Coronary artery (tissue), 2 donors: ENCODE measurements at regions not wholly inside any gene's neighbourhood (a gene's known extent, or its start where the extent isn't known, plus 50 kb on each side); places are given as distances from the start of the nearest gene placed in this dataset.
"Not testable (repeated sequence)": the region's sequence is repeated elsewhere in the genome, so short reads cannot be mapped to it uniquely, and the experiment has no call there.

ENCODE experiments used
- DNase-seq: peaks from one replicate; pipeline ENCODE4 v3.0.0-alpha.2; 2017; ENCODE audit warnings: low spot score
- H3K27ac ChIP-seq, 2 donors: fragments of 200-600 bp; sonication (generic); one replicate each; pipeline ENCODE4 v1.5.1; 2016 to 2019
- H3K4me3 ChIP-seq: fragments of 200-600 bp; sonication (generic); 2 replicates; pipeline ENCODE4 v1.5.1; 2016; ENCODE audit warnings: mild to moderate bottlenecking, moderate library complexity
- CTCF ChIP-seq: fragments of 200-600 bp; sonication (generic); IDR thresholded peaks from one replicate; pipeline ENCODE4 v1.5.1; 2019; ENCODE audit warnings: antibody characterized with exemption

- Histone ChIP-seq H3K4me3 (peak overlapping the region; percentile 53), H3K27ac (no peak overlapping the region)
- no peak for TF ChIP-seq CTCF
- DNase-seq: no peak
Observed at GRCh38 chr6:166253778-166254204, 54.4 kb downstream of the PRR18 start.

GRCh38 chr6:166253281-166253681 is 54.9 kb downstream of the PRR18 start:
- no peak for DNase-seq
- Histone ChIP-seq H3K4me3 (peak overlapping the region; percentile 53), H3K27ac (no peak overlapping the region)
- no peak for TF ChIP-seq CTCF

GRCh38 chr6:166252601-166253000 is 55.6 kb downstream of the PRR18 start:
- no peak overlapping the region for H3K4me3 ChIP-seq
- TF ChIP-seq CTCF: no peak
- DNase-seq: no peak
- no peak overlapping the region for H3K27ac ChIP-seq

DNA sequence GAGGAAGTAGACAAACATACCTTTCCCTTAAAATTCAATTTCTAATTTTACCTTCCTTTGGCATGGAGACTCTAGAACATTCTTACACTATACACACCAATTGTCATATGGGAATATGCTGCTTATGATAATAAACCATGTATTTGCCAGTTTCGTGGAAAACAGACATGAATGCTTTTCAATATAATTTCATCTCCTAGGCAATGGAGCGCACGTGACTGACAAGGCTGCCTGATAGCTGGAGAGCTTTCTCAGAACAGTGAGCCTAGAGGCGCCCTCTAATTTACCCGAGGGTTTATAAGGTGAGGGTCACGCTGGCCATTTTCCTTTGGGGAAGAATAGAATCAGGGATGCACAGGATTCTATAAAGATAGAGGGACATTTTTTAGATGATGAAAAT is 56.5 kb downstream of the PRR18 start:
- no peak for DNase-seq
- H3K27ac ChIP-seq: no peak overlapping the region

DNA sequence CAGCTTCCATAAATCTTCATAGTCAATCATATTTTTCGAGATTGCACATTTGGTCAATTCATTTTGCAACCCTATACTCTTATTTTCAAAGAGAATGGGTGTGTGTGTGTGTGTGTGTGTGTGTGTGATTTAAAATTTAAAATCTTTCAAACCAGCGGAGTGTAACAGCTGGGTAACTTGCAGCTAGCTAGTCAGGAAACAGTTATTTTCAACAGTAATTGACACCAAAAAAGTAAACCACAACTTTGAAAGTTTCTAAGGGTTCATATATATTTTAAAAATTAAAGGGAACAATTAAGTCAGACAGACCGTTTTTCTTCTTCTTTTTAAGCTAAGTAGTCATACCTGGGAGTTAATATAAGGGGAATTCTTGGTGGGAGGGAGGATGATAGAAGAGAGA is 57.0 kb downstream of the PRR18 start:
- no peak overlapping the region for H3K27ac ChIP-seq
- no peak overlapping the region for H3K4me3 ChIP-seq
- no peak for DNase-seq
- no peak for TF ChIP-seq CTCF

More for the DNA sequence above, 56.5 kb downstream of the PRR18 start:
- TF ChIP-seq CTCF: no peak
- H3K4me3 ChIP-seq: no peak overlapping the region

DNA sequence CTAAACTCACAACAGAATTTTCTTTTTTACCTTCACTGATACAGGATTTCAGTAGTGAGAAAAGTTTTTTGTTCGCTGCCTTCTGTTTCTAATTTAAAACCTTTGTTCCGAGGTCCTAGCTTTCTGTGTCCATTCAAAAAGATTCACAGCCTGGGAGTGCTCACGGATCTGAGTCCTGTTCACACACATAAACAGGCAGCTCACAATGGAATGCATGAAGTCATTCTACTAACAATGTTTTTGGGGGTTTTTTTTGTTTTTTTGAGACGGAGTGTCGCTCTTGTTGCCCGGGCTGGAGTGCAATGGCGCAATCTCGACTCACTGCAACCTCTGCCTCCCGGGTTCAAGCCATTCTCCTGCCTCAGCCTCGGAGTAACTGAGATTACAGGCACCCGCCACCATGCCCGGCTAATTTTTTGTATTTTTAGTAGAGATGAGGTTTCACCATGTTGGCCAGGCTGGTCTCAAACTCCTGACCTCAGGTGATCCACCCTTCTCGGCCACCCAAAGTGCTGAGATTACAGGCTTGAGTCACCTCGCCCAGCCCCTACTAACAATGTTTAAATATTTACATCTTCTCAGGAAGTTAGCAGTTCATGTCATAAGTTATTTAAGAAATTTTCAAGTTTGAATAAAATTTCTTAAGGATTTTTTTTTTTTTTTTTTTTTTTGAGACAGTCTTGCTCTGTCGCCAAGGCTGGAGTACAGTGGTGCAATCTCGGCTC is 59.0 kb downstream of the PRR18 start:
- DNase-seq, H3K4me3 ChIP-seq, H3K27ac ChIP-seq: not testable (repeated sequence)

GRCh38 chr6:166245148-166245547 is 63.0 kb downstream of the PRR18 start:
- TF ChIP-seq CTCF: no peak
- no peak overlapping the region for H3K4me3 ChIP-seq
- H3K27ac ChIP-seq: no peak overlapping the region
- DNase-seq: no peak
